GM18508 (cell line): ENCODE measurements at regions not wholly inside any gene's neighbourhood (a gene's known extent, or its start where the extent isn't known, plus 50 kb on each side); places are given as distances from the start of the nearest gene placed in this dataset.

Source experiments
- ATAC-seq: cut with Tn5 transposase; IDR thresholded peaks from one replicate; pipeline ENCODE4 v1.9.1; 2021; ENCODE audit warnings: moderate number of reproducible peaks; ENCODE audit not compliant: insufficient read depth, unreplicated experiment

GRCh38 chr2:7997279-7997678 is 684.6 kb upstream of the ID2 start:
- ATAC-seq = no peak

- no peak for ATAC-seq
Observed at GRCh38 chr2:7999683-8000476, 682.0 kb upstream of the ID2 start.

DNA sequence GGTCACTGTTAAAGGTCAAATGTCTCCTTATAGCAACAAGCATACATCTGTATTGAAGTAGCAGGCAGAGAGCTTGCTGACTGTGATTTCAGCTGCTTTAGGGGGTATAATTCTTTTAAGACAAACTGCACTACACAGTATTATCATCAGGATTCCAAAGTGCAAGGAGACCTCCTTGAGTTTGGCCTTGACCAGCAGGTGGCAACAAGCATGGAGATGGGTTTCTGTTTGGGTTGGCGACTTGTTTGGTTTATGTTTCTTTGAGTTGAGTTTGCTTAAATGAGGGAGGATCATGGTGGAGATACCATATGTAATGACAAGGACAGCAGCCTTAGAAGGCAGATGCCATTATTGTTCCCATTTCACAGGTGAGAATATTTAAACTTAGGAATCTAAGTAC is 681.0 kb upstream of the ID2 start:
- no peak for ATAC-seq

- no peak for ATAC-seq
Observed at GRCh38 chr2:8002765-8003393, 679.0 kb upstream of the ID2 start.

DNA sequence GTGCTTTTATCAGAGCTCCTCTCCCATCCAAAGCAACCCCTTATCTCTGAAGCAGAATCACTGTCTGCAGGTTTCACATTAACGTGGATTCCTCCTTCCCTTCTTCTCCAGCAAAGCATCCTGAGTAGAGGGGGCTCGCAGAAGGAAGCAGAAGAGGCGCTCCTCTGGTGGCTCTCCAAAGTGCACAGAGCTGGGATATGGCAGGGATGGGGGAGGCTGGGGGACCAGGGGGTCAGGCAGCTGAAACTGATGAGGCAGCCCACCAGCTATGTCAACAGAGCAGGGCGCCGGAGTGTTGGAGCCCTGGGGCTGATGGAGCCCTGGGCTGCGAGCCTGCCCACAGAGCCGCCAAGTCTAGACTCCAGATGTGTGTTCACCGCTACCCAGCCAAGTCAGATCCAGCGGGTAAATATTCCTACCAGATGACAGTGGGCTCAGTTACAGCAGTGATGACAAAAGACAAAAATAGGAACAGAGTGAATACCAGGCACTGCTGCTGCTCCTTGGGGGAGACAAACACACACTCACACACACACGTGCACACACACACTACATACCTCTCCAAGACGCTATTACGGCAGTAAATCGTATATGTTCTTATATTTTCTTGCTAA is 678.3 kb upstream of the ID2 start:
- ATAC-seq = no peak

GRCh38 chr2:8004250-8004681 is 677.6 kb upstream of the ID2 start:
- ATAC-seq = no peak

- ATAC-seq = no peak
Observed at GRCh38 chr2:8006181-8006580, 675.7 kb upstream of the ID2 start.

- ATAC-seq = no peak
Observed at GRCh38 chr2:8006626-8007025, 675.2 kb upstream of the ID2 start.

GRCh38 chr2:8009010-8009597 is 672.8 kb upstream of the ID2 start:
- ATAC-seq = no peak

DNA sequence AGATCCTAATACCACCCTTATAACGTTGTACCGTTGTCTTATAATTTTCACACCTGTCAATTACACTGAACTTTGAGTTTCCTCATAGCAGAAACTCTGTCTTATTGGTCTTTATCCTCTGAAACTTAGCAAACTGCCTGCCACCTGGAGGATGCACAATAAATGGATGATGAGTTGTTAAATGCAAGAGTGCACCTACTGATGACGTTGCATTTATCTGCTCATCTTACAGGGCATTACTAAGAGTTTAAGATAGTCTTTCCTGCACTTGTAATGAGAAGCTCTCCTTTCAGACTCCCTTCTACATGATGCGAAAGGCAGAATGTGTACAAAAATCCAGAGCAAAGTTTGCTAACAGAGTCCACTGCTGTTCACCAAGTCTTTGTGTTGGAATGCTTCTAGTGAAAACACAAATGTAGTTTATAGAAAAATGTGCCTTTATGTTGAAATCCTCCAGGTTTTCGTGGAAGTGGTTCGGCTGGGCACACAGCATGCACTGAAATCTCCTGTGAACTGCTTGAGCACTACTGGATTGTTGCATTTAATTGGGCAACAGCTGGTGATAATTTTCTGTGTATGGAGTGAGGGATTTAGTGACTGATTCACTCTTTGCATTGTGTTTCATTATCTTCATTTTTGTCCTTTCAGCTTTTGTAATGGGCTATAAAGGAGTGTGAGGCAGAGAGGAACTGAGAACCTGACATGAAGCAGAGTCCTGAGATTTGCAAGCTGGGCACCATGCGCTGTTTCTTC is 665.8 kb upstream of the ID2 start:
- no peak for ATAC-seq

- no peak for ATAC-seq
Observed at GRCh38 chr2:8016688-8017087, 665.2 kb upstream of the ID2 start.

DNA sequence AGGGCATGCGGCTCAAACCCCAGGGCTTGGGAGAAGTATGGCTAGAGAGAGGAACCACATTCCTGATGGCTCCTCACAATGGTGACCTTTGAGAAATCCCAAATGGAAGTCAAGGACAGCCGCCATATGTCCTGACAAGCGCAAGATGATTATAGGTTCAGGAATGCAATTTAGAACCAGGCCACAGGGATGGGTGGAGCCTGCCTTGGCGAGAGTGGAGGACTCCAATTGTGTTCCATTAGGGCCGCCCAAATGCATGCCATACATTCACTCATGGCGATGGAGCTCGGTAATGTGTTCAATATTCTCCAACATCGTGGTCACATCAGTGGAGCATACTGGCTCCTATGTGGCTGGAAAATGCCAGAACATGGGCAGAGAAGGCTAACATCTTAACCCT is 662.9 kb upstream of the ID2 start:
- ATAC-seq = no peak

DNA sequence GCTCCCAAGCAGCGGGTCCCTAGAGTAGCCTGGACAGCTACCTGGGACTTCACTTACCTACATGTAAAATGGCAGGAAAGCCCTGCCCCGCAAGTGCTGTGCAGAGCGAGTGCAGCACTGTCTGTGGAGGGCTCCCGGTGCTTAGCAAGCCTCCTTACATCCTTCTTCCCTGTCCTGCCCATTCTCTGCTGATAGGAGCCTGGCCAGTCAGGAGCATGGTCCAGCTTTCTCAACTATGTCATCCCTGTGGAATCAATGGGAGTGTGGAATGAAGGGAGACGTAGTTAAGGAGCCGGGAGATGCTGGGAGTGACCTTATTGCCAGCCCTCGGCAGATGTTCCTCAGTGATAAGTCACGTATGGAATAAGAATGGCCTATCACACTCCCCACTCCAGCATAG is 661.9 kb upstream of the ID2 start:
- ATAC-seq = no peak

DNA sequence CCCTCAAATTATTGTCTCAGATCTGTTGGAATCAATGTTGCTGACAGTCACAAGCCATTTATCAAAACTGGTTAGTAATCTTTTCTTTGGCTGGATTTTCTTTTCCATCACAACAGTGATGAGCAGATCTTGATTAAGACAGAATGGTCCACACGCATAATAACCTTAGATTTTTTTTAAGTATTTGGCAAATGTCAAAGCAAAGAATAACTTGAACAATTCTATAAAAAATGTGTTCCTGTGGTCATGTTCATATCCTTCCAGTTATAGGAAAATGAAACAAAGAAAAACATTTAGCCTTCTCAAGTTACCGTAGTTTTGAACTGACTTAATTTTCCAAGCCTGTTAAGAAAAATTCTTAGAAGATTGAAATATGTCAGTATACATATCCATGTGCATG is 659.9 kb upstream of the ID2 start:
- no peak for ATAC-seq

DNA sequence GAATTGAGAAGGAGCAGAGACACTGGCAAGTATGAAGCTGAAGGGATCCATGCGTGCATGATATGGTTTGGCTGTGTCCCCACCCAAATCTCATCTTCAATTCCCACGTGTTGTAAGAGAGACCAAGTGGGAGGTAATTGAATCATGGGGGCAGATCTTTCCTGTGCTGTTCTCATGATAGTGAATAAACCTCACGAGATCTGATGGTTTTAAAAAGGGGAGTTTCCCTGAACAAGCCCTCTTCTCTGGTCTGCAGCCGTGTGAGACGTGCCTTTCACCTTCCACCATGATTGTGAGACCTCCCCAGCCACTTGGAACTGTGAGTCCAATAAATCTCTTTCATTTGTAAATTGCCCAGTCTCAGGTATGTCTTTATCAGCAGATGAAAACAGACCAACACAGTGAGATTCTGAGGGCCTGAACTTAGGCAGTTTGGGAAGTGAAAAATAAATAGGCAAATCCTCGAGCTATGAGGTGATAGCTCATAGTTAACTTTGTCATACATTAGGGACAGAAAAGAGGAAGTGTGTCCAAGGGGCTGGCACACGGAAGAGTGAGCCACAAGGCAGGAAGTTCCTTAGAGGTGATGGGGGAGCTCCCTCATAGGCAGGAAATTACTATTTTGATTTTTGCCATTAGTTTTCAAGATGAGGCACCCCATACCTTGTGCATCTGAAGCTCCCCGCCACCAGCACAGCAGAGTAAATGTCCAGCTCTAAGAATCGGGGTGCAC is 658.8 kb upstream of the ID2 start:
- peak; percentile 80 for ATAC-seq

DNA sequence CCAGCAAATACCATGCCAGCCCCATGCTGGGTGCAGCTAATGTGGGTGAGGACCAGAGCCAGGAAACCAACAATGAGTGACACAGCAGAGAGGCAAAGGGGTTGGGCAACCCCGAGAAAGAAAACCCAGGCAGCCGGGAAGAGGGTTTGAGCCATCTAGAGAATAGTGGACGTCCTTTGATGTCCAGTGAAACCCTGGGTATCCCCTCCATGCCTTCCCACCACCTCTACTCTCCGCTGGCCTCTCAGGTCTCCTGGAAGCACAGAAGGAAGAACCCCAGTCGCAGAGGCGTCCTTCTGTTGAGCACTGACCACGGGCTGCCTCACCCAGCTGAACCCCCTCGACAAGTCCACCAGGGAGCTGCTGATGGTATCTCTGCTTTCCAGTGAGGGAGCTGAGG is 657.4 kb upstream of the ID2 start:
- ATAC-seq = no peak

- ATAC-seq = no peak
Observed at GRCh38 chr2:8026381-8026780, 655.5 kb upstream of the ID2 start.

GRCh38 chr2:8027387-8027786 is 654.5 kb upstream of the ID2 start:
- no peak for ATAC-seq

- no peak for ATAC-seq
Observed at GRCh38 chr2:8028036-8028435, 653.8 kb upstream of the ID2 start.

DNA sequence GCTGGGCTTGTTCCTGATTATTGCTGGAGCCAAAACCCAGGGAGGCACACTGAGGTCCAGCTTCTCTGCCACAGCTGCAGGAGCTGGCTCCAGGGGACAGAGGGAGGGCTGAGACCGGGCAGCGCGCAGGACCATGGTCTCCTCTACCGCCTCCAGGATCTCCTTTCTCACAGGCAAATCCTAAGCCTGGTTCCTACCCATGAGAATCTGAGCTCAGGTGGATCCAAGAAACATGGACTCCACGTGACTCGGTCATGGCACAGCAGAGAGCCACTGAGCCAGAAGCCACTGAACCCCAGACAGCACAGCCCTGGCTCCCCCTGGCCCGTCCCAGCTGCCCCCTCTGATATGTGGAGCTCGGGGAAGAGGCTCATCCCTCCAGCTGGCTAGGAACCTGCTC is 653.4 kb upstream of the ID2 start:
- no peak for ATAC-seq
